ENCODE measurements at regions not wholly inside any gene's neighbourhood (a gene's known extent, or its start where the extent isn't known, plus 50 kb on each side); places are given as distances from the start of the nearest gene placed in this dataset.

DNA sequence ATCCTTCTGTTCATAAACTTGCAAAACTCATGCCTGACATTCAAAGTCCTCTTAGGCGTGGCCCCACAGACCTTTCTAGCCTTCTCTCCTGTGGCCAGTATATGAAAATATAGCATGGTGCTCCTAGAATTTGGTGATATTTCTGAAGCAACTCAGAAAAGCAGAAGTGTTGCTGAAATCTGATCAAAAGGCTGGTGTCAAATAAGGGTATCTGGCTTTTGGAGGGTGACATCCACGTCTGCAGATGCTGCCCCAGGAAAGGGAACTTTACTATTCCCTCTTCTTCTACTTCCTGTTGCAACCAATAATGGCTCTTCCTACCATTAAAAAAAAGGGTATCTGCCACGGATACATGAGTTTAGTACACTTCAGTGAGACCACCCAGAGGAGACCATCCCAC, 83.9 kb upstream of the RPS6KA3 start:
- TF ChIP-seq, protein P1, sequence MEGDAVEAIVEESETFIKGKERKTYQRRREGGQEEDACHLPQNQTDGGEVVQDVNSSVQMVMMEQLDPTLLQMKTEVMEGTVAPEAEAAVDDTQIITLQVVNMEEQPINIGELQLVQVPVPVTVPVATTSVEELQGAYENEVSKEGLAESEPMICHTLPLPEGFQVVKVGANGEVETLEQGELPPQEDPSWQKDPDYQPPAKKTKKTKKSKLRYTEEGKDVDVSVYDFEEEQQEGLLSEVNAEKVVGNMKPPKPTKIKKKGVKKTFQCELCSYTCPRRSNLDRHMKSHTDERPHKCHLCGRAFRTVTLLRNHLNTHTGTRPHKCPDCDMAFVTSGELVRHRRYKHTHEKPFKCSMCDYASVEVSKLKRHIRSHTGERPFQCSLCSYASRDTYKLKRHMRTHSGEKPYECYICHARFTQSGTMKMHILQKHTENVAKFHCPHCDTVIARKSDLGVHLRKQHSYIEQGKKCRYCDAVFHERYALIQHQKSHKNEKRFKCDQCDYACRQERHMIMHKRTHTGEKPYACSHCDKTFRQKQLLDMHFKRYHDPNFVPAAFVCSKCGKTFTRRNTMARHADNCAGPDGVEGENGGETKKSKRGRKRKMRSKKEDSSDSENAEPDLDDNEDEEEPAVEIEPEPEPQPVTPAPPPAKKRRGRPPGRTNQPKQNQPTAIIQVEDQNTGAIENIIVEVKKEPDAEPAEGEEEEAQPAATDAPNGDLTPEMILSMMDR (conservative IDR thresholded peaks at IDR 0.05), result no peak
- no peak for TF ChIP-seq EZH2 (IDR thresholded peaks at IDR 0.05; ENCODE audit: low read depth)

All from PC-9 (cell line).